HEK293T (cell line): ENCODE measurements at regions not wholly inside any gene's neighbourhood (a gene's known extent, or its start where the extent isn't known, plus 50 kb on each side); places are given as distances from the start of the nearest gene placed in this dataset.

ENCODE experiments used
- ARNT ChIP-seq: fragments of 450-650 bp; IDR thresholded peaks from 2 replicates; pipeline ENCODE4 v1.6.1; 2017; ENCODE audit warnings: mild to moderate bottlenecking
- BHLHE40 ChIP-seq: fragments of 450-650 bp; IDR thresholded peaks from 2 replicates; pipeline ENCODE4 v1.6.1; 2016; ENCODE audit warnings: mild to moderate bottlenecking, moderate library complexity, borderline replicate concordance
- CTBP1 ChIP-seq: fragments of 450-650 bp; IDR thresholded peaks from 2 replicates; pipeline ENCODE4 v1.6.1; 2016; ENCODE audit warnings: borderline replicate concordance
- ELF4 ChIP-seq: fragments of 450-650 bp; IDR thresholded peaks from 2 replicates; pipeline ENCODE4 v1.6.1; 2017; ENCODE audit warnings: antibody characterized with exemption
- FOXA1 ChIP-seq: fragments of 450-650 bp; IDR thresholded peaks from 2 replicates; pipeline ENCODE4 v1.6.1; 2016; ENCODE audit warnings: mild to moderate bottlenecking
- FOXK2 ChIP-seq: fragments of 450-650 bp; IDR thresholded peaks from 2 replicates; pipeline ENCODE4 v1.6.1; 2016; ENCODE audit warnings: mild to moderate bottlenecking
- FOXM1 ChIP-seq: fragments of 450-650 bp; IDR thresholded peaks from 2 replicates; pipeline ENCODE4 v1.6.1; 2017; ENCODE audit warnings: mild to moderate bottlenecking, borderline replicate concordance
- HDGF ChIP-seq: fragments of 450-650 bp; IDR thresholded peaks from 2 replicates; pipeline ENCODE4 v1.6.1; 2017; ENCODE audit warnings: antibody characterized with exemption, borderline replicate concordance
- L3MBTL2 ChIP-seq: fragments of 450-650 bp; conservative IDR thresholded peaks from 2 replicates; pipeline ENCODE4 v1.6.1; 2016; ENCODE audit warnings: mild to moderate bottlenecking
- LEF1 ChIP-seq: fragments of 450-650 bp; IDR thresholded peaks from 2 replicates; pipeline ENCODE4 v1.6.1; 2017; ENCODE audit warnings: mild to moderate bottlenecking, borderline replicate concordance
- NFRKB ChIP-seq: fragments of 450-650 bp; IDR thresholded peaks from 2 replicates; pipeline ENCODE4 v1.6.1; 2016; ENCODE audit warnings: mild to moderate bottlenecking, moderate library complexity
- SP1 ChIP-seq: fragments of 450-650 bp; IDR thresholded peaks from 2 replicates; pipeline ENCODE4 v1.6.1; 2017
- TARDBP ChIP-seq: fragments of 450-650 bp; IDR thresholded peaks from 2 replicates; pipeline ENCODE4 v1.6.1; 2016
- ZNF384 ChIP-seq: fragments of 450-650 bp; IDR thresholded peaks from 2 replicates; pipeline ENCODE4 v1.6.1; 2016

- TF ChIP-seq CTBP1 (no peak), TARDBP (no peak), SP1 (no peak), ELF4 (no peak), ZNF384 (no peak), FOXA1 (no peak), FOXK2 (no peak), HDGF (no peak), L3MBTL2 (no peak), ARNT (no peak), BHLHE40 (no peak), LEF1 (no peak), NFRKB (no peak), FOXM1 (no peak)
Observed at GRCh38 chr12:93133361-93133760, 204.3 kb upstream of the EEA1 start.
